Duodenal mucosa (tissue), 2 donors: ENCODE measurements at regions not wholly inside any gene's neighbourhood (a gene's known extent, or its start where the extent isn't known, plus 50 kb on each side); places are given as distances from the start of the nearest gene placed in this dataset.
"Not testable (repeated sequence)": the region's sequence is repeated elsewhere in the genome, so short reads cannot be mapped to it uniquely, and the experiment has no call there.

ENCODE experiments used
- H3K27ac ChIP-seq: one replicate; pipeline ENCODE4 v1.7.0; 2013; ENCODE audit warnings: low read depth, low read length
- H3K27me3 ChIP-seq, 2 donors: one replicate each; pipeline ENCODE4 v1.7.0; 2013; ENCODE audit warnings: low read length in 2 of 2, control low read depth in 1 of 2; ENCODE audit not compliant: insufficient read depth in 2 of 2, control insufficient read depth in 1 of 2
- H3K36me3 ChIP-seq, 2 donors: one replicate each; pipeline ENCODE4 v1.7.0; 2013; ENCODE audit warnings: low read length in 2 of 2, control low read depth in 1 of 2; ENCODE audit not compliant: insufficient read depth in 2 of 2, control insufficient read depth in 1 of 2
- H3K4me1 ChIP-seq, 2 donors: one replicate each; pipeline ENCODE4 v1.7.0; 2013; ENCODE audit warnings: low read length in 2 of 2, control low read depth in 1 of 2; ENCODE audit not compliant: insufficient read depth in 2 of 2, control insufficient read depth in 1 of 2
- H3K4me3 ChIP-seq, 2 donors: one replicate each; pipeline ENCODE4 v1.7.0; 2013; ENCODE audit warnings: low read length in 2 of 2, low read depth in 1 of 2
- H3K9ac ChIP-seq, 2 donors: one replicate each; pipeline ENCODE4 v1.7.0; 2013; ENCODE audit warnings: low read length in 2 of 2, low read depth in 1 of 2
- H3K9me3 ChIP-seq, 2 donors: one replicate each; pipeline ENCODE4 v1.7.0; 2013; ENCODE audit warnings: low read length in 2 of 2, control low read depth in 1 of 2; ENCODE audit not compliant: control insufficient read depth in 1 of 2

DNA sequence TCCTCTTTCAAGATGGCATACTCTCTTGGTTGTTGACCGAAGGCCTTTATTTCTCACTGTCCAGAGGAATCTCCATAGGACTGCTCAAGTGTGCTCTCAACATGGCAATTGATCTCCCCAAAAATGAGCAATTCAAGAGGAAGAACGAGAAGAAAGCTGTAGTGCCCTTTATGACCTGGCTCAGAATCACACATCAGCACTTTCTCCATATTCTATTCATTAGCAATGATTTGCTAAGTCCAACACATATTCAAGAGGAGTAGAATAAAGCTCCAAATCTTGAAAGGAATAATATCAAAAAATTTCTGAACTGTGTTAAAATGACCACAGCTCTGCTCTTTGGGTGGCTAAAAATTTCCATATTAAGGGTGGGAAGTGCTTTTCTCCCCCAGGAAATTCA is 151.6 kb upstream of the SYNPR start:
- Histone ChIP-seq H3K9me3 (no peaks in the 10 kb centered on the region), H3K4me3 (no peak overlapping the region), H3K36me3 (no peaks in the 10 kb centered on the region), H3K4me1 (no peaks in the 10 kb centered on the region), H3K27ac (no peak overlapping the region), H3K27me3 (no peaks in the 10 kb centered on the region), H3K9ac (no peak overlapping the region)

DNA sequence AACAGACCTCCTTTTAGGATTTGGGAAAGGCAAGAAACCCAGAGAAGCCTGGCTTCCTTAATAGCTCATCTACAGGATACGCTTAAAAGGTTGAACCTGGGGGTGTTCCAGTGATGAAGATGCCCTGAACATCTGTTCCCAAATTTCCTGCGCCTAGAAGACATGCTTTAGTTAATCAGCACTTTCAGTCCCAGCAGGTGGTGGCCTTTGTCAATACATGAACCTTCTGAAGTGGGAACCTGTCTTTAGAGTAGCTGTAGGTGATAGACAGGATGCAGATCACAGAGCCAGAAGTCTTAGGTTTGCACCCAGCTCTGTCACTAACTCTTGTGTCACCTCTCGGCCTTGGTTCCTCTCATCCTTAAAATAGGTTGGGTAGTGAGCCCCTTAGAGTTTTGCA is 149.7 kb upstream of the SYNPR start:
- no peaks in the 10 kb centered on the region for H3K9me3 ChIP-seq
- H3K36me3 ChIP-seq: no peaks in the 10 kb centered on the region
- H3K27me3 ChIP-seq: no peaks in the 10 kb centered on the region
- H3K27ac ChIP-seq: no peak overlapping the region
- H3K9ac ChIP-seq: no peak overlapping the region
- H3K4me3 ChIP-seq: no peak overlapping the region
- no peaks in the 10 kb centered on the region for H3K4me1 ChIP-seq

GRCh38 chr3:63130625-63131024 is 147.5 kb upstream of the SYNPR start:
- no peak overlapping the region for H3K27ac ChIP-seq
- H3K4me1 ChIP-seq: no peaks in the 10 kb centered on the region
- no peaks in the 10 kb centered on the region for H3K27me3 ChIP-seq
- no peak overlapping the region for H3K9ac ChIP-seq
- H3K36me3 ChIP-seq: no peaks in the 10 kb centered on the region
- H3K9me3 ChIP-seq: no peaks in the 10 kb centered on the region
- H3K4me3 ChIP-seq: no peak overlapping the region

DNA sequence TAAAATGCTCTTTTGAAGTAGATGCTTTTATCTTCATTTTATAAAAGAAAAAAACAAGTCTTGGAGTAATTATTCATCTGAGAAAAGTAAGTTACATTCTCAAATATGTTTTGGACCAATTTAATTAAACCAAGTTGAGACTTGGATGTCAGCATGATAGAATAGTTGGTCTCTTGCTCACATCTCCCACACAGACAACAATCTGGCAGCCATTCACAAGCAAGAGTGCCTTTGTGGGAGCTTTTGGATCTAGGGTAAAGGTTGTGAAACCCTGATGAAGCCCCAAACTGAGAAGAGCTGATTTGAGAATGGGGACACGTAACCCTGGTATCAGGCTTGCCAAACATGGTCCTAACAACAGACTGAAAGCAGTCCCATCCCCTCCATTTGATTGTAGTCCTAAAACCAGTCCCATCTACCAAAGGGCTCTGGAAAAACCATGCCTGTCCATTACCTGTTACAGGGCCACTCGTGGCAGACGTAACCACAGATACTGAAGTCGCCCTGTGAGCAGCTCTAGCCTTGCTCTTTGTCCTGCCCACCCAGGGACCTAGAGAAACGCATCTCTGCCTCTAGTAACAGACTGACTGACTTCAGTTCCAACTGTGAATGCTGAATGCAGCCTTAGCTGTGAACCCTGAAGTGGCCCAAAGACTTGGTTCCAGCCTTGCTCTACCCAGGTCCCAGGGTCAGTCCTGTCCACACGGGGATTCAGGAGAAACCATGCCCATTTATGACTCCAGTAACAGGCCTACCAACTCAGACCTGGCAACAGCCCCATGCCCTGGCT is 145.5 kb upstream of the SYNPR start:
- Histone ChIP-seq H3K4me1 (no peaks in the 10 kb centered on the region), H3K27ac (no peak overlapping the region), H3K9ac (no peak overlapping the region), H3K9me3 (no peaks in the 10 kb centered on the region), H3K36me3 (no peaks in the 10 kb centered on the region), H3K27me3 (no peaks in the 10 kb centered on the region), H3K4me3 (no peak overlapping the region)

- Histone ChIP-seq H3K9ac (no peak overlapping the region), H3K4me3 (no peak overlapping the region), H3K4me1 (no peaks in the 10 kb centered on the region), H3K27me3 (no peaks in the 10 kb centered on the region), H3K9me3 (no peaks in the 10 kb centered on the region), H3K36me3 (no peaks in the 10 kb centered on the region), H3K27ac (no peak overlapping the region)
Measured at GRCh38 chr3:63135367-63135766, 142.7 kb upstream of the SYNPR start.

- H3K9me3 ChIP-seq, H3K27ac ChIP-seq, H3K4me3 ChIP-seq, H3K4me1 ChIP-seq, H3K36me3 ChIP-seq, H3K9ac ChIP-seq, H3K27me3 ChIP-seq: not testable (repeated sequence)
Measured at GRCh38 chr3:63136249-63136648, 141.9 kb upstream of the SYNPR start.

GRCh38 chr3:63142681-63143080 is 135.4 kb upstream of the SYNPR start:
- no peaks in the 10 kb centered on the region for H3K9me3 ChIP-seq
- no peak overlapping the region for H3K9ac ChIP-seq
- no peaks in the 10 kb centered on the region for H3K27me3 ChIP-seq
- no peak overlapping the region for H3K27ac ChIP-seq
- H3K4me3 ChIP-seq: no peak overlapping the region
- H3K36me3 ChIP-seq: no peaks in the 10 kb centered on the region
- H3K4me1 ChIP-seq: no peaks in the 10 kb centered on the region

GRCh38 chr3:63146154-63146553 is 132.0 kb upstream of the SYNPR start:
- Histone ChIP-seq H3K4me1 (no peaks in the 10 kb centered on the region), H3K27ac (no peak overlapping the region), H3K9ac (no peak overlapping the region), H3K27me3 (no peaks in the 10 kb centered on the region), H3K9me3 (no peaks in the 10 kb centered on the region), H3K4me3 (no peak overlapping the region), H3K36me3 (no peaks in the 10 kb centered on the region)

DNA sequence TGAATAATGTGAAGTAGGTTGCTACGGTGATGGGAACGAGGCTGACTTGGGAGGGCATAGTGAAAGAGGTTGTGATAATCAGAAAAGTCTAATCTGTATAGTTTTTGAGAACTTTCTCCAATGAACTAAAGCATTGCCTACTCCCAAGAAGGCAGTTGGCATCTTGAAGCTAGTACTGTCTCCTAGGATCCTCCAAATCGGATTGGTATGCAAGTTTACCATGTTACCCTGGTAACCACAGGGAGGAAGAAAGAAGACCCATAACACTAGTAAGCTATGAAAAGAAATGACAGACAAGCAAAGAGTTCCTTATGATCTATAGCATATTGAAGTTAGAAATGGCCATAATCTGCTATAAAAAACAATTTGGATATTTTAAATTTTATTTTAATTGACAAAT is 127.2 kb upstream of the SYNPR start:
- Histone ChIP-seq H3K4me1 (no peaks in the 10 kb centered on the region), H3K9me3 (no peaks in the 10 kb centered on the region), H3K36me3 (no peaks in the 10 kb centered on the region), H3K4me3 (no peak overlapping the region), H3K27me3 (no peaks in the 10 kb centered on the region), H3K9ac (no peak overlapping the region), H3K27ac (no peak overlapping the region)

GRCh38 chr3:63151897-63152296 is 126.2 kb upstream of the SYNPR start:
- H3K4me3 ChIP-seq: no peak overlapping the region
- no peak overlapping the region for H3K9ac ChIP-seq
- no peaks in the 10 kb centered on the region for H3K9me3 ChIP-seq
- no peaks in the 10 kb centered on the region for H3K36me3 ChIP-seq
- H3K27me3 ChIP-seq: no peaks in the 10 kb centered on the region
- no peak overlapping the region for H3K27ac ChIP-seq
- H3K4me1 ChIP-seq: no peaks in the 10 kb centered on the region

- Histone ChIP-seq H3K27me3 (no peaks in the 10 kb centered on the region), H3K9ac (no peak overlapping the region), H3K4me1 (no peaks in the 10 kb centered on the region), H3K36me3 (no peaks in the 10 kb centered on the region), H3K9me3 (no peaks in the 10 kb centered on the region), H3K27ac (no peak overlapping the region), H3K4me3 (no peak overlapping the region)
Measured at GRCh38 chr3:63159764-63160163, 118.3 kb upstream of the SYNPR start.
